Sigmoid colon (tissue), 6 donors: ENCODE measurements at regions not wholly inside any gene's neighbourhood (a gene's known extent, or its start where the extent isn't known, plus 50 kb on each side); places are given as distances from the start of the nearest gene placed in this dataset.
A peak's percentile ranks its signal among the peaks of the same experiment; 100 is the strongest.

ENCODE experiments used
- DNase-seq: peaks from one replicate; pipeline ENCODE4 v3.0.0-alpha.2; 2019
- H3K27ac ChIP-seq, 4 donors: fragments of 200-600 bp; sonication (generic); one replicate each; pipeline ENCODE4 v1.5.1; 2016 to 2019; ENCODE audit warnings: mild to moderate bottlenecking in 1 of 4
- H3K27me3 ChIP-seq, 3 donors: fragments of 200-600 bp; sonication (generic); one replicate each; pipeline ENCODE4 v1.5.1; 2019; ENCODE audit warnings: mild to moderate bottlenecking in 1 of 3
- H3K36me3 ChIP-seq, 4 donors: fragments of 200-600 bp; sonication (generic); one replicate each; pipeline ENCODE4 v1.5.1; 2016 to 2019
- H3K4me1 ChIP-seq, 4 donors: fragments of 200-600 bp; sonication (generic); one replicate each; pipeline ENCODE4 v1.5.1; 2017 to 2019
- H3K4me3 ChIP-seq, 4 donors: fragments of 200-600 bp; sonication (generic); one replicate each; pipeline ENCODE4 v1.5.1; 2017 to 2019; ENCODE audit warnings: mild to moderate bottlenecking in 2 of 4, moderate library complexity in 1 of 4
- H3K9me3 ChIP-seq, 4 donors: fragments of 200-600 bp in 3 of 4; sonication (generic) in 3 of 4; one replicate each; pipeline versions ENCODE4 v1.5.1 to v1.6.1; 2013 to 2019
- EP300 ChIP-seq, 4 donors: sonication (generic); formaldehyde crosslinking; IDR thresholded peaks; one replicate each; pipeline ENCODE4 v1.6.1; 2017; ENCODE audit warnings: antibody characterized with exemption in 4 of 4
- POLR2A ChIP-seq, 2 donors: fragments of 450-650 bp; IDR thresholded peaks; one replicate each; pipeline ENCODE4 v1.6.1; 2016; ENCODE audit warnings: antibody characterized with exemption in 2 of 2, mild to moderate bottlenecking in 2 of 2, moderate library complexity in 2 of 2
- POLR2AphosphoS5 ChIP-seq, 4 donors: sonication (generic); formaldehyde crosslinking; IDR thresholded peaks; one replicate each; pipeline ENCODE4 v1.6.1; 2017; ENCODE audit warnings: antibody characterized with exemption in 4 of 4
- WGBS, 2 donors: extraction: QIAGEN DNeasy Blood & Tissue Kit; methylation state at CpG; one replicate each; pipeline ENCODE4 v1.1.7; 2013; 5-methylcytosine and 5-hydroxymethylcytosine counted together
- intact Hi-C: fragments of 100-400 bp; cut with DNase I; formaldehyde crosslinking; loops from one replicate; pipeline ENCODE4 v1.15.1; 2023
- TF ChIP-seq, protein P1 (sequence below), 4 experiments: fragments of 450-650 bp in 3 of 4; fragments of 200-600 bp in 1 of 4; IDR thresholded peaks; one replicate each; pipeline ENCODE4 v1.5.1; 2016 to 2019; ENCODE audit warnings: antibody characterized with exemption in 4 of 4, mild to moderate bottlenecking in 3 of 4, moderate library complexity in 2 of 4
- donor health status: healthy with polysubstance abuse.
- donor health status: healthy.

DNA sequence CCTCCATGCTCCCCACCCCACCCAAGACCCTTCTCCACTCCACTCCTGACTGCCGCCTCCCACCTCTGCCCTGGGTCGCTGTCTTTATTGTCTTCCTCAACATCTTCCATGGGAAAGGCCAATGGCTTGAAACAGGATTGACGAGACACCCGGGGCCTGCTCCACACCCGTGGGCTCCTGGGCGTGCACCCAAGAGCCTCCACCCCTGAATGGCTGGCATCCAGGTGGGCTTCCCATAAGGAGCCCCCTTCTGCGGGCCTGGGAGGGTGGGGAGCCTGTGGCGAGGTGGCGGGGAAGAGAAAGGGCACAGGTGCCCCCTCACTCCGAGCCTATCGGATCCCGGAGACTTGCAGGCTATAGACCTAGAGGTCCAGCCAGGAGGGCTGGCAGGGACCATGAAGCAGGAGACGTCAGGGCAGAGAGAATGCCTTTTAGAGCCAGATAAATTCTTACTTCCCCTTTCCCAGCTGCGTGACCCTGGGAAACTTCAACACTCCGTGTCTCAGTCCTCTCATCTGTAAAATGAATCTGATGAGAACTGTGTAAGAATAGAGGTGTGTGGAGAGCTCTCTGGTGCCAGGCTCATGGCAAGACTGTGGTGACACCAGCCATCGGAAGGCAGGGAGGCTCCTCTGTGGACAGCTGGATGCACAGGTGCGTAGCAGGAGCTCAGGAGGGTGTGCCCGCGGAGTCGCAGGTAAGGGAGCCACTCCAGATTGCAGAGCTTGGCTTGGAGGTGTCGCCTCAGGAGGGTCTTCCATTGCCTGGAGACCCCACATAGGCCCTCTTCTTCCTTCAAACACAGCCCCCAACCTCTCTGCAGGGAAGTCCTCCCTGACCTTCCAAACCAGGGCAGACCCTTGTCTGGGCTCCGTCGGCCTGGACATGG lies 53.9 kb downstream of the SMIM38 start:
- no peaks in the 10 kb centered on the region for H3K36me3 ChIP-seq
- H3K9me3 ChIP-seq = no peaks in the 10 kb centered on the region
- H3K27me3 ChIP-seq = peaks cover 0 to 6% (median 0%) of the 10 kb centered on the region in 3 donors
- intact Hi-C loops = no loop called here
- H3K27ac ChIP-seq = no peak overlapping the region
- no peak overlapping the region for H3K4me3 ChIP-seq
- 90 to 91% methylated on average over 23 of the region's 23 CpGs for WGBS, 2 donors
- DNase-seq = peak; percentile 47
- H3K4me1 ChIP-seq = no peaks in the 10 kb centered on the region
- TF ChIP-seq EP300 (IDR thresholded peaks at IDR 0.05) (no peak), POLR2AphosphoS5 (IDR thresholded peaks at IDR 0.05) (no peak)

DNA sequence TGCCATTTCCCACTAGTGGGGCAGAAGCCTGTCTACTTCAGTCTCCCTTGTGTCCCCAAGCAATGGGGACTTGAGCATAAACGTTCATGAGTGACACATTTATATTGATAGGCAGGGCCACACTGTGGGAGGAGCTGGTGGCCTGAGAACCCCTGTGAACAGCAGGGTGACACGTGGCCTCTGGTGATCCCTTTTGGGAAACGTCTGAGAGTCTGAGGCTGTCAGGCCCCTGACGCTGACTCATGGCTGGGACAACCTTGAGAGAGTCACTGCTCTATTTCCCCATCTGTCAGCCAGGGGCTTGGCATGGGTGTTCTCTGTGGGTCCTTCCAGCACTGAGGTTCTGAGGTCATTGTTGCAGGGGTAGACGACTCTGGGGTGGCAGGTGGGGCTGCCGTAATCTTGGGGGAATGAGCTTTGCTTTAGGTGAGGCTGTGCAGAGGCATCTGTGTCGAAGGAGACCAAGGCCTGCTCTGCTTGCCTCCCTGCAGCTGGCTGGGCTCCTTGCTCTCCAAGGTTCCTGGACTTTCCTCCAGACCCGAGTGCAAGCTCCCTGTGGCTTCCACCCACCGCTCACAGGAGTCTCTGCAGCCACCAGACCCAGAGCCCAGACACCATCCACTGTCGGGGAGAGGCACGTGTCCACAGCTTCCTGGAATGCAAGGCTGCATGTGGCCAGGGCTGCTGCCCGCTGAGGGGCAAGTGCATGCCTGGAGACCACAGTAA lies 54.7 kb downstream of the SMIM38 start:
- no peak overlapping the region for H3K27ac ChIP-seq
- H3K4me1 ChIP-seq = no peaks in the 10 kb centered on the region
- no peak overlapping the region for H3K4me3 ChIP-seq
- H3K36me3 ChIP-seq = no peaks in the 10 kb centered on the region
- intact Hi-C loops = no loop called here
- WGBS, 2 donors = 72 to 77% methylated on average over 12 of the region's 12 CpGs
- H3K27me3 ChIP-seq = peaks cover 0 to 6% (median 0%) of the 10 kb centered on the region in 3 donors
- no peaks in the 10 kb centered on the region for H3K9me3 ChIP-seq
- DNase-seq = peak; percentile 45
- TF ChIP-seq EP300 (IDR thresholded peaks at IDR 0.05) (no peak), POLR2A (IDR thresholded peaks at IDR 0.05) (no peak), POLR2AphosphoS5 (IDR thresholded peaks at IDR 0.05) (no peak)
- TF ChIP-seq, protein P1, sequence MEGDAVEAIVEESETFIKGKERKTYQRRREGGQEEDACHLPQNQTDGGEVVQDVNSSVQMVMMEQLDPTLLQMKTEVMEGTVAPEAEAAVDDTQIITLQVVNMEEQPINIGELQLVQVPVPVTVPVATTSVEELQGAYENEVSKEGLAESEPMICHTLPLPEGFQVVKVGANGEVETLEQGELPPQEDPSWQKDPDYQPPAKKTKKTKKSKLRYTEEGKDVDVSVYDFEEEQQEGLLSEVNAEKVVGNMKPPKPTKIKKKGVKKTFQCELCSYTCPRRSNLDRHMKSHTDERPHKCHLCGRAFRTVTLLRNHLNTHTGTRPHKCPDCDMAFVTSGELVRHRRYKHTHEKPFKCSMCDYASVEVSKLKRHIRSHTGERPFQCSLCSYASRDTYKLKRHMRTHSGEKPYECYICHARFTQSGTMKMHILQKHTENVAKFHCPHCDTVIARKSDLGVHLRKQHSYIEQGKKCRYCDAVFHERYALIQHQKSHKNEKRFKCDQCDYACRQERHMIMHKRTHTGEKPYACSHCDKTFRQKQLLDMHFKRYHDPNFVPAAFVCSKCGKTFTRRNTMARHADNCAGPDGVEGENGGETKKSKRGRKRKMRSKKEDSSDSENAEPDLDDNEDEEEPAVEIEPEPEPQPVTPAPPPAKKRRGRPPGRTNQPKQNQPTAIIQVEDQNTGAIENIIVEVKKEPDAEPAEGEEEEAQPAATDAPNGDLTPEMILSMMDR (IDR thresholded peaks at IDR 0.05) = no peak

DNA sequence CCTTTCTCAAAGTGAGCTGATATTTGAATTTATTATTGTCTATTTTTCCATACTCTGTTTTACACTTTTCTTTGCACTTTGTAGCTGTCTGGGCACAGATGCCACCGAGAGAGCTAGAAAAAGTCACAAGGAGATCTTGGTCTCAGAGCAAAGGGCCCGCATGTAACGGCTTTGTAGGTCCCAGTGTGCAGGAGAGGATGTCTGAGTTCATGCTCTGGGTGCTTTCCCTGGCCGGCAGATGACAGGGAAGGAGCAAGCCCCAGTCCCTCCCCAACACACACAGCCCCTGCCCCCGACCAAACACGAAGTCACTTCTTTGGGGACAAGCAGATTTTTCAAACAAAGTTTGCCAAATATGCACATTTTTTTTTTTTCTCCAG lies 55.8 kb downstream of the SMIM38 start:
- TF ChIP-seq, protein P1 (IDR thresholded peaks at IDR 0.05) = no peak
- no peak for TF ChIP-seq POLR2AphosphoS5 (IDR thresholded peaks at IDR 0.05)
- no peak for TF ChIP-seq POLR2A (IDR thresholded peaks at IDR 0.05)
- no peak overlapping the region for H3K4me3 ChIP-seq
- H3K27me3 ChIP-seq = peaks cover 0 to 6% (median 0%) of the 10 kb centered on the region in 3 donors
- intact Hi-C loops = no loop called here
- DNase-seq = peak; percentile 36
- no peaks in the 10 kb centered on the region for H3K9me3 ChIP-seq
- 67 to 70% methylated on average over 6 of the region's 6 CpGs for WGBS, 2 donors
- H3K36me3 ChIP-seq = no peaks in the 10 kb centered on the region
- no peak overlapping the region for H3K27ac ChIP-seq
- no peaks in the 10 kb centered on the region for H3K4me1 ChIP-seq

DNA sequence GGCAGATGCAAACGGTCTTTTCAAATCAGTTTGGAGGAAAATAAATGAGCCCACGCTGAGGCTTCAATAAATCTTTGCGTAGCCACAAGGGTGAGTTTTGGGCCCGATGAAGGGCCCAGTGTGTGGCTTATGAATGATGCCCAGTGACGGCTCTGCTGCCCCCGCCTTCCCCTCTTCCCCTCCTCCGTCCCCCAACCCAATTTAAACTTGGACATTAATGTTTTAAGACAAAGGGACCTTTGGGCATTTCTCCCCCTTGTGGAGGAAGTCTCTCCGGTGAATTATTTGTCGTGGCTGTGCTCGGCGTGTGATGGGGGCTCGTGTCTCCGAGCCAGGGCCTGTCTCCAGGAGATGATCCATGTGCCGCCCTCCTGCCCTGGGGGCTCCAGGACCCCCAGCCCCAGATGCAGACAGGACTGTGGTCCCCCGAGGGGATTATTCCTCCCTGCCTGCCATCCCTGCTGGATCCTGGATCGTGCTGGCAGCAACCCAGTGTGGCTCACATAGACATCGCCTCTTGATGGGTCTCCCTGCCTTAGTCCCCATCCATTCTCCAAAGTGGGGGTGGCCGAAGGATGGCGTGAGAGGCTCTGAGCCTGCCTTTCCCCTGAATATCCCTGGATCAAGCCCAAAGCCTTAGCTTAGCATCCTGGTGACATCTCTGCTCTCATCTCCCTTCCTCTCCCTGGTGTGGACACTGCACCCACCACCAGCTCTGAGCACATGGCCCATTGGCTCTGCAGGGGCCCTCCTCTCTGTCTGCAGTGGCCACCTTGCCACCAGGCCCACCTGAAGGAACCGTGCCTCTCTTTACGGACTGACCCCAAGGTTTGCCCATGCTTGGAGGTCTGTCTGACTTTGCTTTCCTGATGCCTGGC lies 56.4 kb downstream of the SMIM38 start:
- intact Hi-C loops = no loop called here
- WGBS, 2 donors = 48 to 68% methylated on average over 21 of the region's 21 CpGs
- peaks cover 0 to 6% (median 0%) of the 10 kb centered on the region in 3 donors for H3K27me3 ChIP-seq

More for the DNA sequence above, 56.4 kb downstream of the SMIM38 start:
- H3K4me3 ChIP-seq = no peak overlapping the region
- DNase-seq = peak; percentile 45
- no peak overlapping the region for H3K27ac ChIP-seq
- no peaks in the 10 kb centered on the region for H3K4me1 ChIP-seq
- TF ChIP-seq EP300 (IDR thresholded peaks at IDR 0.05) (no peak), POLR2A (IDR thresholded peaks at IDR 0.05) (no peak), POLR2AphosphoS5 (IDR thresholded peaks at IDR 0.05) (no peak)
- TF ChIP-seq, protein P1 (IDR thresholded peaks at IDR 0.05) = no peak
- no peaks in the 10 kb centered on the region for H3K36me3 ChIP-seq
- H3K9me3 ChIP-seq = no peaks in the 10 kb centered on the region
